Spleen (tissue), 11 donors: ENCODE measurements at regions not wholly inside any gene's neighbourhood (a gene's known extent, or its start where the extent isn't known, plus 50 kb on each side); places are given as distances from the start of the nearest gene placed in this dataset.

Source experiments
- DNase-seq: peaks from one replicate; pipeline ENCODE4 v3.0.0-alpha.2; 2020
- H3K27ac ChIP-seq, 8 donors: fragments of 200-600 bp; sonication (generic) in 7 of 8; 1 replicate in 4 of 8; 2 replicates in 4 of 8; pipeline versions ENCODE4 v1.5.0 to v1.8.0; 2016 to 2021; ENCODE audit warnings: inconsistent platforms in 4 of 8, mild to moderate bottlenecking in 4 of 8, moderate library complexity in 1 of 8
- H3K27me3 ChIP-seq, 7 donors: fragments of 200-600 bp; sonication (generic) in 6 of 7; replicated peaks in 1 of 7; 1 replicate in 4 of 7; 2 replicates in 3 of 7; pipeline versions ENCODE4 v1.5.0 to v1.8.0; 2016 to 2021; ENCODE audit warnings: inconsistent platforms in 3 of 7, mild to moderate bottlenecking in 1 of 7
- H3K36me3 ChIP-seq, 6 donors: fragments of 200-600 bp; sonication (generic) in 5 of 6; 1 replicate in 4 of 6; 2 replicates in 2 of 6; pipeline versions ENCODE4 v1.5.0 to v1.8.0; 2016 to 2021; ENCODE audit warnings: inconsistent platforms in 2 of 6
- H3K4me1 ChIP-seq, 6 donors: fragments of 200-600 bp; sonication (generic) in 5 of 6; 1 replicate in 3 of 6; 2 replicates in 3 of 6; pipeline versions ENCODE4 v1.5.0 to v1.8.0; 2016 to 2021; ENCODE audit warnings: inconsistent platforms in 3 of 6
- H3K4me3 ChIP-seq, 8 donors: fragments of 200-600 bp; sonication (generic) in 7 of 8; 1 replicate in 4 of 8; 2 replicates in 4 of 8; pipeline versions ENCODE4 v1.5.0 to v1.8.0; 2016 to 2021; ENCODE audit warnings: inconsistent platforms in 4 of 8, mild to moderate bottlenecking in 4 of 8, moderate library complexity in 2 of 8
- H3K9me3 ChIP-seq, 8 donors: fragments of 200-600 bp; sonication (generic) in 7 of 8; 1 replicate in 4 of 8; 2 replicates in 4 of 8; pipeline versions ENCODE4 v1.5.0 to v1.8.0; 2016 to 2021; ENCODE audit warnings: inconsistent platforms in 4 of 8
- POLR2A ChIP-seq, 3 donors: fragments of 450-650 bp; IDR thresholded peaks; one replicate each; pipeline ENCODE4 v1.5.1; 2017; ENCODE audit warnings: antibody characterized with exemption in 3 of 3, mild to moderate bottlenecking in 1 of 3
- POLR2AphosphoS5 ChIP-seq, 3 donors: sonication (generic); formaldehyde crosslinking; IDR thresholded peaks; one replicate each; pipeline ENCODE4 v1.5.1; 2017; ENCODE audit warnings: antibody characterized with exemption in 3 of 3
- WGBS, 5 donors: extraction: QIAGEN DNeasy Blood & Tissue Kit in 3 of 5; methylation state at CpG; one replicate each; pipeline versions ENCODE4 v1.1.5 to v1.1.7; 2013 to 2018; 5-methylcytosine and 5-hydroxymethylcytosine counted together
- intact Hi-C: fragments of 100-400 bp; cut with DNase I; formaldehyde crosslinking; loops from one replicate; pipeline ENCODE4 v1.15.0; 2023; ENCODE audit warnings: low total_unique reads
- TF ChIP-seq, protein P1 (sequence below), 11 experiments: fragments of 200-600 bp in 7 of 11; fragments of 450-650 bp in 4 of 11; sonication (generic) in 4 of 11; IDR thresholded peaks in 8 of 11; conservative IDR thresholded peaks in 3 of 11; 1 replicate in 7 of 11; 2 replicates in 4 of 11; pipeline versions ENCODE4 v1.4.0 to v1.8.0; 2016 to 2021; ENCODE audit warnings: antibody characterized with exemption in 11 of 11, inconsistent platforms in 4 of 11, mild to moderate bottlenecking in 1 of 11
- donor health status: healthy with polysubstance abuse.
- donor health status: DM: no; HTN: no; CAD: no; lungs with moderate emphysema.
- donor health status: DM: no; HTN: no; CAD: no.
- donor health status: Bipolar disorder and iron deficiency.
- donor health status: healthy.
- donor health status: DM: no; HTN: no; CAD: no.
- donor health status: DM: yes; HTN: yes; CAD: no.

DNA sequence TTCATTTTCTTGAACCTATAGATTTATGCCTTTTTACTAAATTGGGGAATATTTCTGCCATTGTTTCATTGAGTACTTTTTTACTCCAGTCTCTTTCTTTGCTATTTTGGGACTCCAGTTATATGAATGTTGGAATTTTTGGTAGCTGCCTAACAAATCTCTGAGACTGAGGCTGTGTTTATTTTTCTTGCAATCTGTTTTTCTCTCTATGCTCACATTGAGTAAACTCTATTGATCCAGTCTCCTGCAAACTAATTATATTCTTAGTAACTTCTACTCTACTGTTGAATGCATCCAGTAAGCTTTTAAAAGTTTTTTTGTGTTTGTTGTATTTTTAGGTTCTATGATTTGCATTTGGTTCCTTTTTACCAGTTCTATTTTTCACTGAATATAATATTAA, 903.4 kb upstream of the GJE1 start:
- intact Hi-C loops = no loop called here
- no peaks in the 10 kb centered on the region for H3K27me3 ChIP-seq
- H3K9me3 ChIP-seq = peaks cover 0 to 8% (median 2%) of the 10 kb centered on the region in 8 donors
- H3K27ac ChIP-seq = no peak overlapping the region
- no peak overlapping the region for H3K4me3 ChIP-seq
- no peak for DNase-seq
- H3K36me3 ChIP-seq = no peaks in the 10 kb centered on the region
- no peak for TF ChIP-seq POLR2AphosphoS5 (IDR thresholded peaks at IDR 0.05)
- no peak for TF ChIP-seq POLR2A (IDR thresholded peaks at IDR 0.05)
- TF ChIP-seq, protein P1, sequence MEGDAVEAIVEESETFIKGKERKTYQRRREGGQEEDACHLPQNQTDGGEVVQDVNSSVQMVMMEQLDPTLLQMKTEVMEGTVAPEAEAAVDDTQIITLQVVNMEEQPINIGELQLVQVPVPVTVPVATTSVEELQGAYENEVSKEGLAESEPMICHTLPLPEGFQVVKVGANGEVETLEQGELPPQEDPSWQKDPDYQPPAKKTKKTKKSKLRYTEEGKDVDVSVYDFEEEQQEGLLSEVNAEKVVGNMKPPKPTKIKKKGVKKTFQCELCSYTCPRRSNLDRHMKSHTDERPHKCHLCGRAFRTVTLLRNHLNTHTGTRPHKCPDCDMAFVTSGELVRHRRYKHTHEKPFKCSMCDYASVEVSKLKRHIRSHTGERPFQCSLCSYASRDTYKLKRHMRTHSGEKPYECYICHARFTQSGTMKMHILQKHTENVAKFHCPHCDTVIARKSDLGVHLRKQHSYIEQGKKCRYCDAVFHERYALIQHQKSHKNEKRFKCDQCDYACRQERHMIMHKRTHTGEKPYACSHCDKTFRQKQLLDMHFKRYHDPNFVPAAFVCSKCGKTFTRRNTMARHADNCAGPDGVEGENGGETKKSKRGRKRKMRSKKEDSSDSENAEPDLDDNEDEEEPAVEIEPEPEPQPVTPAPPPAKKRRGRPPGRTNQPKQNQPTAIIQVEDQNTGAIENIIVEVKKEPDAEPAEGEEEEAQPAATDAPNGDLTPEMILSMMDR (IDR thresholded peaks at IDR 0.05 in 8 of 11, conservative IDR thresholded peaks at IDR 0.05 in 3 of 11) = no peak
- H3K4me1 ChIP-seq = no peaks in the 10 kb centered on the region

DNA sequence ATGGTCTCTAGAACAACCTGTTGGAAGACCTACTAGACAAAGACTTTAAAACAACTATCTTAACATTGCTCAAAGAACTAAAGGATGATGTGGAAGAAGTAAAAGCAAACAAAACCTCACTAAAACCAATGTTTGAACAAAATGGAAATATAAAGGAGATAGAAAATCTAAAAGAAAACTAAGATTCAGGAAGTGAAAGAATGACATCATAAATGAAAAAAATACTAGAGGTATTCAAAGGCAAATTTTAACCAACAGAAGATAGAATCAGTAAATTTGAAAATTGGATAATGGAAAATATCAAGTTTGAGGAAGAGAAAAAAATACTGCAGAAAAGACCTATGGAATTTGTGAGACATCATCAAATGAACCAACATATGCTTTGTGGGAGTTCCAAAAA, 914.1 kb upstream of the GJE1 start:
- no peak for DNase-seq
- no peak overlapping the region for H3K27ac ChIP-seq
- TF ChIP-seq, protein P1 (IDR thresholded peaks at IDR 0.05 in 8 of 11, conservative IDR thresholded peaks at IDR 0.05 in 3 of 11) = no peak
- TF ChIP-seq POLR2A (IDR thresholded peaks at IDR 0.05) (no peak), POLR2AphosphoS5 (IDR thresholded peaks at IDR 0.05) (no peak)
- no peaks in the 10 kb centered on the region for H3K4me1 ChIP-seq
- peaks cover 0 to 43% (median 18%) of the 10 kb centered on the region in 8 donors for H3K9me3 ChIP-seq
- no peak overlapping the region for H3K4me3 ChIP-seq
- intact Hi-C loops = no loop called here
- H3K36me3 ChIP-seq = no peaks in the 10 kb centered on the region
- no peaks in the 10 kb centered on the region for H3K27me3 ChIP-seq

DNA sequence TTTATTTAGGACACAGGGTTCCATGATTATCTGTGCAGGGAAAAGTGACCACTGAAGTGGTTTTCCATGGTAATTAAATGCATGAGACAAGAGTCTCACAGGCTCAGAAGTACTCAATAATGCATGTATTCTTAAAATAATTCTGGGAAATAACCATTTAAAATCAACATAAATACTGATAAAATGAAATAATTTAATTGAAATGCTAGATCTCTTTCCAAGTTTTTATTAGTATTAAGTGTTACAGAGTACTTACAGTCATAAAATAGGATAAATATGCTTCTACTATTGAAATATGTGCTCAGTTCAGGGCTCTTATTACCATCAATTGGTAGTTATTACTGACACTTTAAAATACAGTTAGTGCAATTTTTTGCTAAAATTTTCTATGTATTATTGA, 916.0 kb upstream of the GJE1 start:
- no peaks in the 10 kb centered on the region for H3K36me3 ChIP-seq
- no peak overlapping the region for H3K4me3 ChIP-seq
- no peak for DNase-seq
- no peaks in the 10 kb centered on the region for H3K27me3 ChIP-seq
- no peak for TF ChIP-seq POLR2AphosphoS5 (IDR thresholded peaks at IDR 0.05)
- TF ChIP-seq POLR2A (IDR thresholded peaks at IDR 0.05) = no peak
- TF ChIP-seq, protein P1 (IDR thresholded peaks at IDR 0.05 in 8 of 11, conservative IDR thresholded peaks at IDR 0.05 in 3 of 11) = no peak
- intact Hi-C loops = no loop called here
- no peak overlapping the region for H3K27ac ChIP-seq
- peaks cover 0 to 43% (median 18%) of the 10 kb centered on the region in 8 donors for H3K9me3 ChIP-seq
- H3K4me1 ChIP-seq = no peaks in the 10 kb centered on the region

DNA sequence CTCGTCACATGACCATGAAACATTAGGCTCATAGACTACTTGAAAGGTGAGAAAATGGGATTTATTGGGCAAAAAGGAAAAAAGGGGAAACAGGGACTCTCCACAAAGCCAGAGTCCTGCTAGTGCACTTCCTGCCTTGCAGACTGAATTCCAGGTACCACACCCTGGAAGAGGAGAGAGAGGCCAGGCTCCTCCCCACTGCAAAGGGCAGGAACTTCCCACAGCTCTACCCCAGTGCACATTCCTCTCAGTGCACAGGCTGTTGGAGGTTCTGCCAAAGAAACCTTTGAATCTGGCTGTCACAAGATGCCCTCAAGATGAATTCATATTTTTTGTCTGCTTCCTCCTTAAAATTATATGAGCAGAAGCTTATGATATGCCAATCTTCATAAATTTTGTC, 920.4 kb upstream of the GJE1 start:
- WGBS, 5 donors = 48 to 87% (median 69%) methylated on average over 1 of the region's 1 CpG
- Histone ChIP-seq H3K27me3 (no peaks in the 10 kb centered on the region), H3K9me3 (peaks cover 0 to 3% (median 0%) of the 10 kb centered on the region in 8 donors), H3K4me3 (no peak overlapping the region), H3K4me1 (no peaks in the 10 kb centered on the region), H3K27ac (no peak overlapping the region), H3K36me3 (no peaks in the 10 kb centered on the region)
- intact Hi-C loops = no loop called here
- no peak for DNase-seq
- TF ChIP-seq POLR2A (IDR thresholded peaks at IDR 0.05) (no peak), POLR2AphosphoS5 (IDR thresholded peaks at IDR 0.05) (no peak)
- TF ChIP-seq, protein P1 (IDR thresholded peaks at IDR 0.05 in 8 of 11, conservative IDR thresholded peaks at IDR 0.05 in 3 of 11) = no peak
